HG02588 (cell line): ENCODE measurements at regions not wholly inside any gene's neighbourhood (a gene's known extent, or its start where the extent isn't known, plus 50 kb on each side); places are given as distances from the start of the nearest gene placed in this dataset.

Experiments
- ATAC-seq: cut with Tn5 transposase; IDR thresholded peaks from one replicate; pipeline ENCODE4 v1.9.1; 2021; ENCODE audit warnings: mild to moderate bottlenecking, moderate library complexity; ENCODE audit not compliant: unreplicated experiment

GRCh38 chr4:125433453-125433852 is 118.7 kb downstream of the FAT4 start:
- no peak for ATAC-seq

DNA sequence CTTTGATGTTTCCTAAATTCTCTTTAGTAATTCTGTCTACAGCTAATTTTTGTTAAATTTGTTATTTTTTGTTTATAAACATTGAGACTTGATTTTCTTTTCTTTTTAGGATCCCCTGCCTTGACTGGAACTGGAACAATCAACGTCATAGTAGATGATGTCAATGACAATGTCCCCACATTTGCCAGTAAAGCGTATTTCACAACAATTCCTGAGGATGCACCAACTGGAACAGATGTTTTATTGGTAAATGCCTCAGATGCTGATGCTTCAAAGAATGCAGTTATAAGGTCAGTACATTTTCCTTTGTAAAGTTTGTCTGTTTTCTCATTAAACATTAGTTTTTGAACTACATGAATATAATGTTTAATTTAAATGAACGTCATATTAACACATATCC is 119.4 kb downstream of the FAT4 start:
- no peak for ATAC-seq

DNA sequence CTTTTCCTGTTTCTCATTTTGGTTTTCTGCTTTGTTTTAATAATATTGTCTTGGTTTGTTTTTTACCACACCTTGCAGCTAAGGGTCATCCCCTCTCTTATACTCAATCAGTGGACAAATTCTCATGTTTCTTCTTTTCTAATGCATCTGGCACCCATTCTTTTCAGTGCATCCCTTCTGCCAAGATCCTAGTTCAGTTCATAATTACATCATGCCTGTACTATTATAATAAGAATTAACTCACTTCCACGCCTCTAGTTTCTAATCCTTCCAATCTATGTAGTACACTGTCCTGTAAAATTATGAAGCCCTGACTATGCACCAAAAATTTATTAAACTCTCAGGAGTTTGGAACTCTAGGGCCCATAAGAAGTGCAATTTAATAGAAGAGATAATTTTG is 126.1 kb downstream of the FAT4 start:
- ATAC-seq, result no peak

GRCh38 chr4:125444166-125444565 is 129.4 kb downstream of the FAT4 start:
- no peak for ATAC-seq

DNA sequence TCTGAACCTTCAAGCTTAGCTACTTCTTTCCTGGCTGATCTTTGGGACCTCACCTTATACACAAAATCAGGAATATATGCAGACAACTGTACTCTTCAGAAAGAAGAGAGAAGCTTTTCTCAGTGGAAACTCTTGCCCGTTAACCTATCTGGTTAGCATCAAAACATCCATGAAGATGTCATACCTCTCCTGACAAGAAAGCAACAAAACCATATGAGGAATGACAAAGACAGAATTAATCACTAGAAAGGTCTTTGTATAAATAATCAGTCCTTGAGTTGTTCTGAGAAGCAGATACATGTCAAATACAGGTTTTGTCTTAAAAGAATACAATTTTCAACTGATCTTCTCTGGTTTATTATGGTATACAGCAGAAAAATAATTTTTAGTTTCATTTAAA is 130.8 kb downstream of the FAT4 start:
- no peak for ATAC-seq

DNA sequence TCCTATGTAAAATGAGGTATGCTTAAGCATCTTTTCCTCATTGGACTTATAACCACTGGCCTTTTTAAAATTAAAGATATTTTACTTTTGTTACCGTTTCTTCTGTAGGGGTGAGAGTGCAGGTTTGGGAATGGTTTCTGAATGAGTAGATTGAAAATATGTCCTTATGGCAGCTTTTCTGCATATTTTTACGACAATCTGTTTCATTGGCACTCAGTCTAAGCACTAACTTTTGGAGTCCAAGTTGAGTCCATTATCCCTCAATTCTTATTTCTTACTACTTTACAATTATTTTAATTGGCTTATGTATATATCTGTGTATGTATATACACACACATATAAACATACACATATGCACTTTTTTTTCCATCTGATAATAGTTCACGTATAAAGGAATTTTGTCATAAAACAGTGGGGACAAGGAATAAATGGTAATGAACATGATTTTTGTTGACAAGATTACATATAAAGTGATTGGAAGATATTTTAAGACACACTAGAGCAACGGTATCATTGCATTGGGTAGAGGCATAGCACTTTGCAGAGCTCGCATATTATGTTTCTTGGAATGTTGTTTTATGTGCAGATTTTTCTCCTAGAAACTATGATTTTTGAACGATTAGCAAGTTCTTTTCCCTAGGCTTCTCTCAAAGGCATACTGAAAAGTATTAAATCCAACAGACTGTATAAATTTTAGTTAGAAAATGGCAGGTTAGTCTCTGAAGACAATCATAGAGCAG is 133.0 kb downstream of the FAT4 start:
- ATAC-seq, result no peak

DNA sequence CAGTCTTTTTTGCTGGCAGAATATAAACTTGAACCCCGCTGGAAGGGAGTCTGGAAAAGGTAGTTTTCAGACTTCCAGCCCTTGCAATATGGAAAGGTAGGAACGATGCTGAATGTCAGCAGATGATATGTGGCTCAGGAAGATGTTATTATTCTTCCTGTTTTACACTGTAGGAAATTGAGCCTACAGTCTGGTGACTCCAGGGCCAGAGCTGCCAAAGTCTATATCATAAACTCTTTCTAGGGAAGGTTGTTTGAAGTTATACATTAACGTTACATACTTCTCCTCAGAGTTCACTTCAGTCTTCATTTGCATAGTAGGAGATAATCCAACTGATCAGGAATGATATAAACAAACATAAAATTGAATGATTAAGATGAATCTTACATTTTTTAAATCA is 141.3 kb downstream of the FAT4 start:
- ATAC-seq, result no peak

- no peak for ATAC-seq
These were observed 144.8 kb downstream of the FAT4 start for GRCh38 chr4:125459531-125459930.

GRCh38 chr4:125461676-125462363 is 147.1 kb downstream of the FAT4 start:
- ATAC-seq, result no peak

DNA sequence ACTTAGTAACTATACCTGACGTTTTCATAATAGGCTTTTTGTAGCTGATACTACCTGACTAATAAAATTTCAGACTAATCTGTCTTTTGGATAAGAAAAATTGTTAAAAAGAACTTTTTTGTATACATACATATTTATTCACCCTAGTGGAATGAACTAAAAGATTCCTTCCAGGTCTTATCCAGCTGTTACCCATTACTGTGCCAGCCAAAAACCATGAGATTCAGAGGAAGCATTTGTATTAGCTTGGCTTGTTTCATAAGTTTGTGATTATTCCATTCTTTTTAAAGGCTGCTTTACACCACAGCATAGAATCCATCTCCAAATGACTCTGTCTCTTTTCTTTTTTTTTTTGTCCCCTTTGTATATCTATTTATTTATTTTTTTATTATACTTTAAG is 149.4 kb downstream of the FAT4 start:
- ATAC-seq, result no peak

DNA sequence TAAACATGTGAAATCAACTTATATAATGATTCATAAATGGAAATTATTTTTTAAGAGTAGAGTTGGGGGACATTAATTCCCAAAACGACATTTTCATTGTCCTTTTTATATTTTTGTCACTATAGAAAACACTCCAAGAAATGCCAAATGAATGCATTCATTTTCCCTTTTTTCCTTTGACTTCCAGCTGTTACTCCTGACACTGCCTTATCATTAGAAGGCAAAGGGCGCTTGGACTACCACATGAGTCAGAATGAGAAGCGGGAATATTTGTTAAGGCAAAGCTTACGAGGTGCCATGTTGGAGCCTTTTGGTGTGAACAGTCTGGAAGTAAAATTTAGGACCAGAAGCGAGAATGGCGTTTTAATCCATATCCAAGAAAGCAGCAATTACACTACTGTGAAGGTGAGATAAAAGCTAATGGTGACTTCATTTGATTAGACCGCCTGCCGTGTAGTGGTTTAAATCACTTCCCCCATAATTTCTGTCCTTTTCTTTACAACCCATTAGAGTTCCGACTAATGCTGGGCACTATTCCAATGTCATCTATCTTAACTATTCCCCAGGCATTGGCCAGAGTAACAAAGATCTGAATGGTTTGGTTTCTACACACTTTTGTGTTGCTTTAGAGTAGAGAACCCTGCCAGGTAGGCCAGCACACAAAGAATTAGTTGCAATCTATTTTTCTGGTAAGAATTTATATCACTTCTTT is 166.7 kb downstream of the FAT4 start:
- ATAC-seq, result no peak

DNA sequence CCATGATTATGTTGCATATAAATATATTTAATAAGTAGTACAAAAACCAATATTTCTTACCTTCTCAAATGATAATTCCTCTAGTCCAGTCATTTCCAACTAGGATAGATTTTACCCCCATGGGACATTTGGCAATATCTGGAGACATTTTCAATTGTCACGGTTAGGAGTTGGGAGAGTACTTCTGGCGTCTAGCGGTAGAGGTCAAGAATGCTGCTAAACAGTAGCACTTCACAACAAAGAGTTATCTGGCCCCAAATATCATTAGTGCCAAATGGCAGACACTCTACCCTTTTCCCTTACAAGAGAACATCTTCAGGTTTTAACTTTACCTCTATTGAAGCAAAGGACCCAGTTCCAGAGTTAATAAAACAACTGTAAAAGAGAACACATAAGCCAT is 168.1 kb downstream of the FAT4 start:
- no peak for ATAC-seq

DNA sequence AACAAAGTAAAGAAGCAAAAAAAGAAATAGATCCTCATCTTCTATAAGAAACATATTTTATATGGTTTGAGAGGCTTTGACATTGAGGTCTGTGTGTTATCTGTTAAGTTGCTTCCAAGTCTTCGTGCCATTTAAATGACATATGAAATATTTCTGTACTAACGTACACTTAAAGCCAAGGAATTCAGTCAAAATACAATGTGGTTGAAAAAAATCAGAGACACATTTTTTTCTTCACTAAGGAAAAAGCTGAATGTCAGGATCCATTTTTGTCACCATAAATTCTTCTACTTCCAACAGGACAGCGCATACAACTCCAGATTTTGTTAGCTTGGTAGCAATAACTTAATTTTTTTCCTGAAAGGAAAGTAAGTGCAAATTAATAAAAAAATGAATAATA is 168.5 kb downstream of the FAT4 start:
- no peak for ATAC-seq

- no peak for ATAC-seq
These were observed 170.2 kb downstream of the FAT4 start for GRCh38 chr4:125484912-125485311.

GRCh38 chr4:125486351-125486750 is 171.6 kb downstream of the FAT4 start:
- ATAC-seq, result no peak

- no peak for ATAC-seq
These were observed 175.4 kb downstream of the FAT4 start for GRCh38 chr4:125489952-125490690.

DNA sequence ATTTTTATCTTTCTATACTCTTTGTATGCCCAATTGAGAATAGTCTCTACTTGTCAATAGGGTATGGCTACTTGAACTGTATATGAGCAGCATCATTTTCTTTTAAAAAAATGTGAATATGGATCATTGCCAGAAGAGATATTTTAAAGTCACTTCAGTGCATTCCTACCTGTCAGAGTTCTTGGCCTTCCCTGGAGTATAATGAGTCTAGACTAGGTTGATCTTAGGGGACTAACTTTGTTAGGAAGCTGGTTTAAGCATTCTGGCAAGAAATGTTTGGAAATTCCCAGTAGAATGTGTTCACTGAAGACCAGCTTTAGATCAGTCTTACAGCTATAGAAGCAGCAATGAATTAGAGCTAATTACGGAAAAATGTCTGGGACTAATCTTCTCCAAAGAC is 178.2 kb downstream of the FAT4 start:
- ATAC-seq, result no peak

GRCh38 chr4:125497861-125498260 is 183.1 kb downstream of the FAT4 start:
- no peak for ATAC-seq

DNA sequence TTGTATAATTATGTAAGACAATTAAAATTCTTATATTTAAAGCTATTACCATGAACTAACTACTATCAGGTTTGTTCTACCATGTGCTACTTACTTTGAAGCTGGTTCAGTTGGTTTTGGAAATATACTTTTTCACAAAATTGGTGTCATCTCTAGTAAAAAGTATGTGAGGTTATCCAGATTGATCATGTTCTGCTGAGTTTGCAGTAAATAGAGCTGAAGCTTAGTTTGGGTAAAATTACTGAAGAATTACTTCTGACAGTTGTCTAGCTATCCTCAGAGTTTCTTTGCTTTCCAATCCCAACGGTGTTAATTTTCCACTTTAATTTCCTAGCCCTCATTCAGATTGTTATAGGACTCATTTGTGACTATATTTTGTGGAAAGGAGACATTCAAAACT is 184.2 kb downstream of the FAT4 start:
- ATAC-seq, result no peak

DNA sequence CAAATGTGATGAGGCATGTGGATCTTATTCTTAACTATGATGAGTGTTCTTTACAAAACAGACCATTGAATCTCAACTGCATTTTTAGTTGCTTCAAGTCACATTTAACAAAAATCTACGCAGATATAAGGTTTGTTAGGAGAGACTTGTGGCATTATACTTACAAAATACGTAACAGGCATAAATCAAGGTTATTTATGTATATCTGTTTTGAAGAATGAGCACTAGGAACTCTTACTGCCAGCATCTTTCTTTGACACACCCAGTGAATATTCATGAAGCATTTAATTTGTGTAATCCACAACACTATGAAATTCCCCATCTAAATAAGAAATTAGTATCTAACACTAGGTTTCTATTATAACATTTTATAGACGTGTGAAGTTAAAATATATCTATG is 186.3 kb downstream of the FAT4 start:
- ATAC-seq, result no peak

GRCh38 chr4:125501568-125501967 is 186.8 kb downstream of the FAT4 start:
- ATAC-seq, result no peak
